Neural progenitor cell (in vitro differentiated cells): ENCODE measurements at regions not wholly inside any gene's neighbourhood (a gene's known extent, or its start where the extent isn't known, plus 50 kb on each side); places are given as distances from the start of the nearest gene placed in this dataset.

ENCODE experiments used
- DNase-seq: peaks from one replicate; pipeline ENCODE4 v3.0.0-alpha.2; 2016; ENCODE audit warnings: low spot score
- H2AFZ ChIP-seq: fragments of 200-600 bp; sonication (generic); replicated peaks from 2 replicates; pipeline ENCODE4 v1.6.1; 2016; ENCODE audit warnings: antibody characterized with exemption
- H3F3A ChIP-seq: fragments of 200-600 bp; sonication (generic); 2 replicates; pipeline ENCODE4 v1.6.1; 2016; ENCODE audit warnings: antibody characterized with exemption, low read depth
- H3K27ac ChIP-seq: fragments of 200-600 bp; sonication (generic); 2 replicates; pipeline ENCODE4 v1.5.1; 2016; ENCODE audit warnings: mild to moderate bottlenecking
- H3K27me3 ChIP-seq: fragments of 200-600 bp; sonication (generic); 2 replicates; pipeline ENCODE4 v1.6.1; 2016; ENCODE audit warnings: mild to moderate bottlenecking, moderate library complexity
- H3K36me3 ChIP-seq: fragments of 200-600 bp; sonication (generic); 2 replicates; pipeline ENCODE4 v1.5.1; 2016
- H3K4me1 ChIP-seq: fragments of 200-600 bp; sonication (generic); 2 replicates; pipeline ENCODE4 v1.6.1; 2016; ENCODE audit warnings: mixed run types
- H3K4me2 ChIP-seq: fragments of 200-600 bp; sonication (generic); 2 replicates; pipeline ENCODE4 v1.6.1; 2016
- H3K4me3 ChIP-seq: fragments of 200-600 bp; sonication (generic); 2 replicates; pipeline ENCODE4 v1.5.1; 2016
- H3K79me2 ChIP-seq: fragments of 200-600 bp; sonication (generic); 2 replicates; pipeline ENCODE4 v1.6.1; 2016; ENCODE audit warnings: low read depth
- H3K9ac ChIP-seq: fragments of 200-600 bp; sonication (generic); 2 replicates; pipeline ENCODE4 v1.6.1; 2016
- H3K9me3 ChIP-seq: fragments of 200-600 bp; sonication (generic); 2 replicates; pipeline ENCODE4 v1.5.1; 2016; ENCODE audit warnings: low read depth
- H4K20me1 ChIP-seq: fragments of 200-600 bp; sonication (generic); 2 replicates; pipeline ENCODE4 v1.6.1; 2016; ENCODE audit warnings: low read depth
- H3K27ac Mint-ChIP-seq: 3 replicates; pipeline ENCODE4 v1.8.0; 2021; ENCODE audit warnings: mixed read lengths
- H3K27me3 Mint-ChIP-seq: 2 replicates; pipeline ENCODE4 v1.8.0; 2022; ENCODE audit warnings: low read depth, mild to moderate bottlenecking, inconsistent platforms, moderate library complexity, mixed read lengths; ENCODE audit not compliant: insufficient read depth
- H3K36me3 Mint-ChIP-seq: 3 replicates; pipeline ENCODE4 v1.8.0; 2021; ENCODE audit warnings: mixed read lengths
- H3K4me1 Mint-ChIP-seq: 3 replicates; pipeline ENCODE4 v1.8.0; 2021; ENCODE audit warnings: mixed read lengths
- H3K4me3 Mint-ChIP-seq: 3 replicates; pipeline ENCODE4 v1.8.0; 2021; ENCODE audit warnings: mild to moderate bottlenecking, moderate library complexity, mixed read lengths
- H3K9me3 Mint-ChIP-seq: 3 replicates; pipeline ENCODE4 v1.8.0; 2020; ENCODE audit warnings: mixed read lengths
- CTCF ChIP-seq: fragments of 200-600 bp; sonication (generic); IDR thresholded peaks from 2 replicates; pipeline ENCODE4 v1.5.1; 2017; ENCODE audit warnings: antibody characterized with exemption, mild to moderate bottlenecking
- EZH2 ChIP-seq: fragments of 200-600 bp; sonication (generic); IDR thresholded peaks from 2 replicates; pipeline ENCODE4 v1.6.1; 2017; ENCODE audit warnings: antibody characterized with exemption, mild to moderate bottlenecking, moderate library complexity
- EZH2phosphoT487 ChIP-seq: fragments of 200-600 bp; sonication (generic); IDR thresholded peaks from 2 replicates; pipeline ENCODE4 v1.6.1; 2017; ENCODE audit warnings: antibody characterized with exemption

DNA sequence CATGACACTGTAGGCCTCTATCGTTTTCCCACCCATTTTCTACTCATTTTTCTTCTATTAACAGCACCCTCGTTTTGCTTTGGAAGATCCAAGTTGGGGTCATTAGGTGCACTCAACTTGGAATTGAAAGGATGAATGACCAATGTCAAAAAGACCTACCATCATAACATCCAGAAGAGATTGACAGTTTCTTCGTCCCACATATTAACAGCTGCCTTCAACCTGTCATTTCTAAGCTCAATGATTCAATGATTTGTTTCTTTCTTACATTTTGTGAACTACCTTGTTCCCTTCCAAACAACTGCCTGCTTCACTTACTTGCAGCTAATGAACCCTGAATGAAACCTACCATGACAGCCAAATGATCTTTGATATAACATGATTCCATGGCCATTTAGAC lies 224.0 kb upstream of the KCNH7 start:
- Mint-ChIP-seq H3K9me3 (peaks cover 3% of the 10 kb centered on the region), H3K36me3 (no peaks in the 10 kb centered on the region), H3K27me3 (no peaks in the 10 kb centered on the region), H3K27ac (no peak overlapping the region), H3K4me3 (no peak overlapping the region), H3K4me1 (no peaks in the 10 kb centered on the region)
- no peaks in the 10 kb centered on the region for H3F3A ChIP-seq
- no peak overlapping the region for H2AFZ ChIP-seq
- H3K4me2 ChIP-seq, result no peak overlapping the region
- H3K36me3 ChIP-seq, result no peaks in the 10 kb centered on the region
- no peak for TF ChIP-seq CTCF
- no peak for TF ChIP-seq EZH2phosphoT487
- no peak for TF ChIP-seq EZH2
- no peaks in the 10 kb centered on the region for H4K20me1 ChIP-seq
- no peaks in the 10 kb centered on the region for H3K9me3 ChIP-seq
- no peak overlapping the region for H3K4me3 ChIP-seq
- H3K27ac ChIP-seq, result no peak overlapping the region
- no peaks in the 10 kb centered on the region for H3K4me1 ChIP-seq
- H3K9ac ChIP-seq, result no peak overlapping the region
- no peaks in the 10 kb centered on the region for H3K27me3 ChIP-seq
- H3K79me2 ChIP-seq, result no peaks in the 10 kb centered on the region
- DNase-seq, result no peak

GRCh38 chr2:163046615-163047014 lies 208.0 kb upstream of the KCNH7 start:
- no peak for DNase-seq
- TF ChIP-seq EZH2phosphoT487 (no peak), EZH2 (no peak), CTCF (no peak)
- Mint-ChIP-seq H3K4me1 (no peaks in the 10 kb centered on the region), H3K9me3 (no peaks in the 10 kb centered on the region), H3K4me3 (no peak overlapping the region), H3K27ac (no peak overlapping the region), H3K36me3 (no peaks in the 10 kb centered on the region), H3K27me3 (no peaks in the 10 kb centered on the region)
- peaks cover 4% of the 10 kb centered on the region for H3K4me1 ChIP-seq
- H3K4me3 ChIP-seq, result no peak overlapping the region
- no peak overlapping the region for H3K9ac ChIP-seq
- H3K27ac ChIP-seq, result no peak overlapping the region
- H3K79me2 ChIP-seq, result no peaks in the 10 kb centered on the region
- H4K20me1 ChIP-seq, result no peaks in the 10 kb centered on the region
- H2AFZ ChIP-seq, result no peak overlapping the region
- no peak overlapping the region for H3K4me2 ChIP-seq
- no peaks in the 10 kb centered on the region for H3K9me3 ChIP-seq
- no peaks in the 10 kb centered on the region for H3K27me3 ChIP-seq
- no peaks in the 10 kb centered on the region for H3F3A ChIP-seq
- no peaks in the 10 kb centered on the region for H3K36me3 ChIP-seq

GRCh38 chr2:163045830-163046229 lies 207.3 kb upstream of the KCNH7 start:
- Mint-ChIP-seq H3K4me3 (no peak overlapping the region), H3K36me3 (no peaks in the 10 kb centered on the region)

More at GRCh38 chr2:163045830-163046229, 207.3 kb upstream of the KCNH7 start:
- H3K4me1 Mint-ChIP-seq, result no peaks in the 10 kb centered on the region
- Histone ChIP-seq H2AFZ (peak overlapping the region; percentile 23), H3K9ac (no peak overlapping the region), H3K27ac (no peak overlapping the region), H3K4me1 (peaks cover 4% of the 10 kb centered on the region), H3K79me2 (no peaks in the 10 kb centered on the region), H3K9me3 (no peaks in the 10 kb centered on the region), H3K4me3 (no peak overlapping the region), H3K4me2 (no peak overlapping the region), H3F3A (no peaks in the 10 kb centered on the region), H3K27me3 (no peaks in the 10 kb centered on the region), H4K20me1 (no peaks in the 10 kb centered on the region), H3K36me3 (no peaks in the 10 kb centered on the region)
- H3K9me3 Mint-ChIP-seq, result no peaks in the 10 kb centered on the region
- H3K27ac Mint-ChIP-seq, result no peak overlapping the region
- no peaks in the 10 kb centered on the region for H3K27me3 Mint-ChIP-seq
- no peak for DNase-seq
- TF ChIP-seq CTCF (no peak), EZH2phosphoT487 (no peak), EZH2 (no peak)
